Skin epidermis (tissue), 12 donors: ENCODE measurements at regions not wholly inside any gene's neighbourhood (a gene's known extent, or its start where the extent isn't known, plus 50 kb on each side); places are given as distances from the start of the nearest gene placed in this dataset.

Experiments used
- H3K27ac ChIP-seq, 21 experiments: fragments of 200-600 bp; sonication (generic) in 11 of 21; one replicate each; pipeline ENCODE4 v1.5.0; 2020; ENCODE audit warnings: mild to moderate bottlenecking in 3 of 21, inconsistent platforms in 2 of 21, moderate library complexity in 2 of 21
- H3K4me3 ChIP-seq, 7 experiments: fragments of 200-600 bp; sonication (generic) in 2 of 7; one replicate each; pipeline ENCODE4 v1.5.0; 2020; ENCODE audit warnings: inconsistent platforms in 2 of 7, mild to moderate bottlenecking in 2 of 7, moderate library complexity in 1 of 7

- no peak overlapping the region for H3K27ac ChIP-seq
- no peak overlapping the region for H3K4me3 ChIP-seq
These were observed 205.7 kb upstream of the RIOK2 start for GRCh38 chr5:97388794-97389193.

GRCh38 chr5:97400537-97400936, 217.5 kb upstream of the RIOK2 start:
- H3K27ac ChIP-seq = no peak overlapping the region
- H3K4me3 ChIP-seq = no peak overlapping the region

- H3K27ac ChIP-seq = no peak overlapping the region
These were observed 222.9 kb upstream of the RIOK2 start for GRCh38 chr5:97405941-97406340.

GRCh38 chr5:97406946-97407676, 224.1 kb upstream of the RIOK2 start:
- Histone ChIP-seq H3K4me3 (no peak overlapping the region), H3K27ac (no peak overlapping the region)

More at GRCh38 chr5:97405941-97406340, 222.9 kb upstream of the RIOK2 start:
- H3K4me3 ChIP-seq = no peak overlapping the region

GRCh38 chr5:97408331-97408730, 225.3 kb upstream of the RIOK2 start:
- H3K4me3 ChIP-seq = no peak overlapping the region
- H3K27ac ChIP-seq = no peak overlapping the region

GRCh38 chr5:97412959-97413358, 229.9 kb upstream of the RIOK2 start:
- Histone ChIP-seq H3K4me3 (no peak overlapping the region), H3K27ac (no peak overlapping the region)

GRCh38 chr5:97417986-97418385, 234.9 kb upstream of the RIOK2 start:
- Histone ChIP-seq H3K27ac (no peak overlapping the region), H3K4me3 (no peak overlapping the region)

GRCh38 chr5:97418462-97418861, 235.4 kb upstream of the RIOK2 start:
- H3K4me3 ChIP-seq = no peak overlapping the region
- H3K27ac ChIP-seq = no peak overlapping the region

- Histone ChIP-seq H3K4me3 (no peak overlapping the region), H3K27ac (no peak overlapping the region)
These were observed 237.6 kb upstream of the RIOK2 start for GRCh38 chr5:97420646-97421045.

GRCh38 chr5:97422678-97423077, 239.6 kb upstream of the RIOK2 start:
- Histone ChIP-seq H3K27ac (no peak overlapping the region), H3K4me3 (no peak overlapping the region)

GRCh38 chr5:97425511-97425910, 242.5 kb upstream of the RIOK2 start:
- Histone ChIP-seq H3K4me3 (no peak overlapping the region), H3K27ac (no peak overlapping the region)

- Histone ChIP-seq H3K27ac (no peak overlapping the region), H3K4me3 (no peak overlapping the region)
These were observed 244.2 kb upstream of the RIOK2 start for GRCh38 chr5:97427235-97427634.

- Histone ChIP-seq H3K4me3 (no peak overlapping the region), H3K27ac (no peak overlapping the region)
These were observed 251.0 kb upstream of the RIOK2 start for GRCh38 chr5:97434021-97434420.

- Histone ChIP-seq H3K4me3 (no peak overlapping the region), H3K27ac (no peak overlapping the region)
These were observed 253.4 kb upstream of the RIOK2 start for GRCh38 chr5:97436405-97436804.

GRCh38 chr5:97443740-97444139, 260.7 kb upstream of the RIOK2 start:
- Histone ChIP-seq H3K4me3 (no peak overlapping the region), H3K27ac (no peak overlapping the region)

- Histone ChIP-seq H3K27ac (no peak overlapping the region), H3K4me3 (no peak overlapping the region)
These were observed 266.1 kb upstream of the RIOK2 start for GRCh38 chr5:97449172-97449571.

GRCh38 chr5:97452646-97453045, 269.6 kb upstream of the RIOK2 start:
- H3K27ac ChIP-seq = no peak overlapping the region
- H3K4me3 ChIP-seq = no peak overlapping the region

- H3K4me3 ChIP-seq = no peak overlapping the region
- H3K27ac ChIP-seq = no peak overlapping the region
These were observed 270.2 kb upstream of the RIOK2 start for GRCh38 chr5:97453263-97453662.

- no peak overlapping the region for H3K27ac ChIP-seq
- no peak overlapping the region for H3K4me3 ChIP-seq
These were observed 271.0 kb upstream of the RIOK2 start for GRCh38 chr5:97454015-97454414.

GRCh38 chr5:97455996-97456395, 272.9 kb upstream of the RIOK2 start:
- Histone ChIP-seq H3K27ac (no peak overlapping the region), H3K4me3 (no peak overlapping the region)

GRCh38 chr5:97458851-97459250, 275.8 kb upstream of the RIOK2 start:
- Histone ChIP-seq H3K4me3 (no peak overlapping the region), H3K27ac (no peak overlapping the region)

GRCh38 chr5:97471951-97472350, 288.9 kb upstream of the RIOK2 start:
- Histone ChIP-seq H3K4me3 (no peak overlapping the region), H3K27ac (no peak overlapping the region)
